ENCODE measurements at regions not wholly inside any gene's neighbourhood (a gene's known extent, or its start where the extent isn't known, plus 50 kb on each side); places are given as distances from the start of the nearest gene placed in this dataset.

GRCh38 chr4:130197946-130198345 lies 1102.0 kb downstream of the C4orf33 start:
- no peak overlapping the region for H3K27ac Mint-ChIP-seq
- no peaks in the 10 kb centered on the region for H3K36me3 Mint-ChIP-seq
- no peak overlapping the region for H3K4me3 Mint-ChIP-seq
- no peak for DNase-seq
- H3K4me1 Mint-ChIP-seq = no peaks in the 10 kb centered on the region
- H3K9me3 Mint-ChIP-seq = peaks cover 5 to 30% (median 20%) of the 10 kb centered on the region in 6 donors
- H3K27me3 Mint-ChIP-seq (ENCODE audit: low read depth in 3 of 3) = peaks cover 0 to 1% (median 0%) of the 10 kb centered on the region in 3 donors

- Mint-ChIP-seq H3K27ac (no peak overlapping the region), H3K4me1 (no peaks in the 10 kb centered on the region), H3K27me3 (ENCODE audit: low read depth in 3 of 3) (no peaks in the 10 kb centered on the region), H3K4me3 (no peak overlapping the region), H3K9me3 (peaks cover 8 to 36% (median 20%) of the 10 kb centered on the region in 6 donors), H3K36me3 (no peaks in the 10 kb centered on the region)
- no peak for DNase-seq
These were observed 1107.6 kb downstream of the C4orf33 start for GRCh38 chr4:130203571-130203970.

GRCh38 chr4:130210864-130211263 lies 1114.9 kb downstream of the C4orf33 start:
- DNase-seq = no peak
- no peaks in the 10 kb centered on the region for H3K4me1 Mint-ChIP-seq
- no peak overlapping the region for H3K27ac Mint-ChIP-seq
- no peaks in the 10 kb centered on the region for H3K27me3 Mint-ChIP-seq (ENCODE audit: low read depth in 3 of 3)
- H3K36me3 Mint-ChIP-seq = no peaks in the 10 kb centered on the region
- no peak overlapping the region for H3K4me3 Mint-ChIP-seq
- peaks cover 2 to 23% (median 12%) of the 10 kb centered on the region in 6 donors for H3K9me3 Mint-ChIP-seq

- Mint-ChIP-seq H3K27ac (no peak overlapping the region), H3K36me3 (no peaks in the 10 kb centered on the region), H3K4me3 (no peak overlapping the region), H3K9me3 (peaks cover 3 to 23% (median 9%) of the 10 kb centered on the region in 6 donors), H3K4me1 (no peaks in the 10 kb centered on the region), H3K27me3 (ENCODE audit: low read depth in 3 of 3) (no peaks in the 10 kb centered on the region)
- DNase-seq = no peak
These were observed 1118.3 kb downstream of the C4orf33 start for GRCh38 chr4:130214268-130214667.

GRCh38 chr4:130233377-130234047 lies 1137.6 kb downstream of the C4orf33 start:
- Mint-ChIP-seq H3K27ac (peak overlapping the region in 3 of 6 donors; percentile 41 to 49 (median 48)), H3K27me3 (ENCODE audit: low read depth in 3 of 3) (no peaks in the 10 kb centered on the region), H3K9me3 (peaks cover 5 to 26% (median 15%) of the 10 kb centered on the region in 6 donors), H3K4me3 (peak overlapping the region in 3 of 5 donors; percentile 31 to 54 (median 36)), H3K36me3 (no peaks in the 10 kb centered on the region), H3K4me1 (peaks cover 0 to 5% of the 10 kb centered on the region in 2 donors)
- DNase-seq = no peak

- H3K9me3 Mint-ChIP-seq = peaks cover 2 to 20% (median 5%) of the 10 kb centered on the region in 6 donors
- H3K4me1 Mint-ChIP-seq = peaks cover 0 to 5% of the 10 kb centered on the region in 2 donors
- no peak overlapping the region for H3K4me3 Mint-ChIP-seq
- peaks cover 0 to 2% (median 0%) of the 10 kb centered on the region in 3 donors for H3K27me3 Mint-ChIP-seq (ENCODE audit: low read depth in 3 of 3)
- H3K27ac Mint-ChIP-seq = no peak overlapping the region
- DNase-seq = no peak
- H3K36me3 Mint-ChIP-seq = no peaks in the 10 kb centered on the region
These were observed 1142.2 kb downstream of the C4orf33 start for GRCh38 chr4:130238121-130238520.

- Mint-ChIP-seq H3K27ac (no peak overlapping the region), H3K4me3 (no peak overlapping the region), H3K9me3 (peaks cover 0 to 26% (median 7%) of the 10 kb centered on the region in 6 donors), H3K27me3 (ENCODE audit: low read depth in 3 of 3) (no peaks in the 10 kb centered on the region), H3K36me3 (no peaks in the 10 kb centered on the region), H3K4me1 (no peaks in the 10 kb centered on the region)
- DNase-seq = no peak
These were observed 1153.0 kb downstream of the C4orf33 start for GRCh38 chr4:130249002-130249401.

- no peak for DNase-seq
- no peaks in the 10 kb centered on the region for H3K36me3 Mint-ChIP-seq
- H3K4me3 Mint-ChIP-seq = no peak overlapping the region
- H3K4me1 Mint-ChIP-seq = no peaks in the 10 kb centered on the region
- H3K27ac Mint-ChIP-seq = no peak overlapping the region
- no peaks in the 10 kb centered on the region for H3K27me3 Mint-ChIP-seq (ENCODE audit: low read depth in 3 of 3)
- H3K9me3 Mint-ChIP-seq = peaks cover 0 to 19% (median 5%) of the 10 kb centered on the region in 6 donors
These were observed 1161.3 kb downstream of the C4orf33 start for GRCh38 chr4:130257271-130257670.

GRCh38 chr4:130266814-130267213 lies 1170.9 kb downstream of the C4orf33 start:
- Mint-ChIP-seq H3K27ac (no peak overlapping the region), H3K36me3 (peaks cover 0 to 4% (median 0%) of the 10 kb centered on the region in 3 donors), H3K4me1 (no peaks in the 10 kb centered on the region), H3K9me3 (peaks cover 14 to 52% (median 36%) of the 10 kb centered on the region in 6 donors), H3K4me3 (no peak overlapping the region), H3K27me3 (ENCODE audit: low read depth in 3 of 3) (no peaks in the 10 kb centered on the region)
- DNase-seq = no peak

GRCh38 chr4:130288576-130288975 lies 1192.6 kb downstream of the C4orf33 start:
- H3K36me3 Mint-ChIP-seq = no peaks in the 10 kb centered on the region
- H3K4me1 Mint-ChIP-seq = no peaks in the 10 kb centered on the region
- H3K27ac Mint-ChIP-seq = no peak overlapping the region
- peaks cover 9 to 24% (median 12%) of the 10 kb centered on the region in 6 donors for H3K9me3 Mint-ChIP-seq
- no peaks in the 10 kb centered on the region for H3K27me3 Mint-ChIP-seq (ENCODE audit: low read depth in 3 of 3)
- DNase-seq = no peak
- H3K4me3 Mint-ChIP-seq = no peak overlapping the region

- Mint-ChIP-seq H3K9me3 (peaks cover 4 to 22% (median 8%) of the 10 kb centered on the region in 6 donors), H3K36me3 (no peaks in the 10 kb centered on the region), H3K27me3 (ENCODE audit: low read depth in 3 of 3) (no peaks in the 10 kb centered on the region), H3K4me3 (no peak overlapping the region), H3K27ac (no peak overlapping the region), H3K4me1 (no peaks in the 10 kb centered on the region)
- no peak for DNase-seq
These were observed 1197.7 kb downstream of the C4orf33 start for GRCh38 chr4:130293692-130294091.

GRCh38 chr4:130296448-130296847 lies 1200.5 kb downstream of the C4orf33 start:
- H3K27me3 Mint-ChIP-seq (ENCODE audit: low read depth in 3 of 3) = peaks cover 0 to 2% (median 0%) of the 10 kb centered on the region in 3 donors
- H3K27ac Mint-ChIP-seq = no peak overlapping the region
- H3K4me1 Mint-ChIP-seq = no peaks in the 10 kb centered on the region
- H3K36me3 Mint-ChIP-seq = no peaks in the 10 kb centered on the region
- H3K4me3 Mint-ChIP-seq = no peak overlapping the region
- H3K9me3 Mint-ChIP-seq = peaks cover 5 to 32% (median 11%) of the 10 kb centered on the region in 6 donors
- DNase-seq = no peak

GRCh38 chr4:130306566-130306965 lies 1210.6 kb downstream of the C4orf33 start:
- Mint-ChIP-seq H3K27ac (no peak overlapping the region), H3K9me3 (peaks cover 4 to 26% (median 17%) of the 10 kb centered on the region in 6 donors), H3K4me3 (no peak overlapping the region), H3K27me3 (ENCODE audit: low read depth in 3 of 3) (peaks cover 0 to 3% (median 0%) of the 10 kb centered on the region in 3 donors), H3K4me1 (no peaks in the 10 kb centered on the region), H3K36me3 (no peaks in the 10 kb centered on the region)
- DNase-seq = no peak

GRCh38 chr4:130309221-130309620 lies 1213.3 kb downstream of the C4orf33 start:
- no peaks in the 10 kb centered on the region for H3K36me3 Mint-ChIP-seq
- no peak overlapping the region for H3K27ac Mint-ChIP-seq

GRCh38 chr4:130322439-130322838 lies 1226.5 kb downstream of the C4orf33 start:
- H3K36me3 Mint-ChIP-seq = peaks cover 0 to 4% (median 0%) of the 10 kb centered on the region in 3 donors
- DNase-seq = no peak
- H3K27ac Mint-ChIP-seq = no peak overlapping the region
- peaks cover 0 to 2% (median 0%) of the 10 kb centered on the region in 3 donors for H3K27me3 Mint-ChIP-seq (ENCODE audit: low read depth in 3 of 3)
- H3K4me3 Mint-ChIP-seq = no peak overlapping the region
- no peaks in the 10 kb centered on the region for H3K4me1 Mint-ChIP-seq
- peaks cover 2 to 34% (median 9%) of the 10 kb centered on the region in 6 donors for H3K9me3 Mint-ChIP-seq

More at GRCh38 chr4:130309221-130309620, 1213.3 kb downstream of the C4orf33 start:
- no peak overlapping the region for H3K4me3 Mint-ChIP-seq
- peaks cover 0 to 25% (median 10%) of the 10 kb centered on the region in 6 donors for H3K9me3 Mint-ChIP-seq
- H3K4me1 Mint-ChIP-seq = no peaks in the 10 kb centered on the region
- DNase-seq = no peak
- H3K27me3 Mint-ChIP-seq (ENCODE audit: low read depth in 3 of 3) = peaks cover 0 to 2% (median 0%) of the 10 kb centered on the region in 3 donors
